ENCODE measurements at regions not wholly inside any gene's neighbourhood (a gene's known extent, or its start where the extent isn't known, plus 50 kb on each side); places are given as distances from the start of the nearest gene placed in this dataset.

DNA sequence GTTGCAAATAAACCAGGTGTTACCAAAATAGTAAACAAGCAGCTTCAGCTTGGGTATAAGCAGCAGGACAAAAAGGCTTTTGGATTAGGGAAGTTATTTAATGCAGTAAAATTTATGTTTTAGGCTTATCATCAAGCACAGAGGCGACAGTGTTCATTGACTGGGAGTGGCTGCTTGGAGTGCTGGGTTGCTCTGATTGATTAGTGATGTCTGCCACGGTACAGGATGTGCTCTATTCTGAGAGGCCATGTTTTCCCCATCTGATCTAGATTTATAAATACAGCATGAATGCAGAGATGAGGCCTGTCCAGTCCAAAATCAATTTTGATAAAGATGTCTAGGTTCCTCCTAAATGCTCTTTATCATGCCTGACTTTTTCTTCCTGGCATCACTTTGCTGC is 83.5 kb downstream of the MAP1LC3B2 start:
- TF ChIP-seq NFRKB (IDR thresholded peaks at IDR 0.05) (no peak), SP1 (IDR thresholded peaks at IDR 0.05) (no peak), SUZ12 (IDR thresholded peaks at IDR 0.05) (no peak), FOXK2 (IDR thresholded peaks at IDR 0.05) (no peak), FOXA1 (IDR thresholded peaks at IDR 0.05) (no peak), TARDBP (IDR thresholded peaks at IDR 0.05) (no peak), LEF1 (IDR thresholded peaks at IDR 0.05; ENCODE audit: borderline replicate concordance) (no peak), BHLHE40 (IDR thresholded peaks at IDR 0.05; ENCODE audit: borderline replicate concordance) (no peak), HDGF (IDR thresholded peaks at IDR 0.05; ENCODE audit: borderline replicate concordance) (no peak), FOXM1 (IDR thresholded peaks at IDR 0.05; ENCODE audit: borderline replicate concordance) (no peak), CTBP1 (IDR thresholded peaks at IDR 0.05; ENCODE audit: borderline replicate concordance) (no peak), ZNF384 (IDR thresholded peaks at IDR 0.05) (no peak), ARNT (IDR thresholded peaks at IDR 0.05) (no peak)
- TF ChIP-seq, protein P1, sequence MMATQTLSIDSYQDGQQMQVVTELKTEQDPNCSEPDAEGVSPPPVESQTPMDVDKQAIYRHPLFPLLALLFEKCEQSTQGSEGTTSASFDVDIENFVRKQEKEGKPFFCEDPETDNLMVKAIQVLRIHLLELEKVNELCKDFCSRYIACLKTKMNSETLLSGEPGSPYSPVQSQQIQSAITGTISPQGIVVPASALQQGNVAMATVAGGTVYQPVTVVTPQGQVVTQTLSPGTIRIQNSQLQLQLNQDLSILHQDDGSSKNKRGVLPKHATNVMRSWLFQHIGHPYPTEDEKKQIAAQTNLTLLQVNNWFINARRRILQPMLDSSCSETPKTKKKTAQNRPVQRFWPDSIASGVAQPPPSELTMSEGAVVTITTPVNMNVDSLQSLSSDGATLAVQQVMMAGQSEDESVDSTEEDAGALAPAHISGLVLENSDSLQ (IDR thresholded peaks at IDR 0.05): no peak

Measured in HEK293T (cell line).